ENCODE measurements at regions not wholly inside any gene's neighbourhood (a gene's known extent, or its start where the extent isn't known, plus 50 kb on each side); places are given as distances from the start of the nearest gene placed in this dataset.

DNA sequence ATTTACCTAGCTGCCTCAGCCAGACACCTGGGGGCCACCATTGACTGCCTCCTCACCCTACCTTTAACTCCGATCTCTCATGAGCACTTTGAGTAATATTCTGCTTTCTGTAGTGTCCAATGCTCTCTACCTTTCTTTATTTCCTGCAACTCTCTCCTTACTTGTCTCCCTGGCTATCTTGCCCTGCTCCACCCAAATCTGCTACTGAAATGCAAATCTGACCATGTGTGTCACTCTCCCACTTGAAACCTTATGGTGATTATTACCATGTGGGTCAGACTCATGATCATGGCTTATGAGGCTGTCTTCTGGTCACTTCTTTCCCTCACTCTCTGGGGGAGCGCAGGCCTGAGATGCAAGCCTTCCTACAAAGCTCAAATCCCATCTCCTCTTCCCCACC is 83.3 kb downstream of the INSIG2 start:
- no peak for FAIRE-seq

DNA sequence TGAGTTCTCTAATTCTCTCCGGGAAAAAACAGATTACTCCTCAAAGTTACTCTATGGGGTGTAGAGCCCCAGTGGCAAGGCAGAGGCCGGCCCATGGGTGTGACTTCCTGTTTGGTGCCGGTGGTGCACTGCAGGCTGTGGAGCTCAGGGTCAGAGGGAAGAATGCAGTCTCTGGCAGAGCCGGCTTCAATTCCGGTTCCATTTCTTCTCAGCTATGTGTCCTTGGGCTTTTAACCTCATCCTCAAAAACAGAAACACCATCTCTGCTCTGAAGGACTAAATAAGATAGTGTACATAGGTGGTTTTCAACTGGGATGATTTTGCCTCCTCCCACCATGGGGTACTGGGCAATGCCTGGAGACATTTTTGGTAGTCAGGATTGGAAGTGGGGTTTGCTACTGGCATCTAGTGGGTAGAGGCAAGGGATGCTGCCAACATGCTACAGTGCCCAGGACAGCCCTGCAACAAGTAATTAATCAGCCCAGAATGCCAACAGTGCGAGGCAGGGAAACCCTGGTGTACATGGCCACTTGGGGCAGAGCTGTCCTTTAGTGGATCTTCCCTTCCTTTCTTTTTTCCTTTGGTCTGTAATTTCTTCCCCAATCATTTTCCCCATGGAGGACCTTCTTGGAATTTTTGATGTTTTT is 81.2 kb downstream of the INSIG2 start:
- no peak for FAIRE-seq

DNA sequence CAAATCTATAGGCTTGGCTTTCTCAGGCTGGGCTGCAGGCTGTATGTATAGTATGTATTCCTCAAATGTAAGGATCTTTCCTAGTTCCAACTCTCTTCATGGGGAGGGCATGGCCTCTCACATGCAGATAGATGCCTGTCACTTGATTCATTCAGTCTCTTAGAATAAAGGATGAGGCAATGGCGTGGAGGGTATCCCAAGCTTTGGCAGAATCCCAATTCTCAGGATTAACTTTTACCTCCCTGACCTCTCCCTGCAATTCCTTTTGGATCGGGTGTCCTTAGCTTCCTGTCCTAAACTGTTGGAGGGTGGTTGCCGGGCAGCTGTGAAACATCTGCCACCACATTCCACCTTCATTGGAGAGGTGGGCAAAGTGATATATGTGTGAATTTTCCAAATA is 80.3 kb downstream of the INSIG2 start:
- no peak for FAIRE-seq

DNA sequence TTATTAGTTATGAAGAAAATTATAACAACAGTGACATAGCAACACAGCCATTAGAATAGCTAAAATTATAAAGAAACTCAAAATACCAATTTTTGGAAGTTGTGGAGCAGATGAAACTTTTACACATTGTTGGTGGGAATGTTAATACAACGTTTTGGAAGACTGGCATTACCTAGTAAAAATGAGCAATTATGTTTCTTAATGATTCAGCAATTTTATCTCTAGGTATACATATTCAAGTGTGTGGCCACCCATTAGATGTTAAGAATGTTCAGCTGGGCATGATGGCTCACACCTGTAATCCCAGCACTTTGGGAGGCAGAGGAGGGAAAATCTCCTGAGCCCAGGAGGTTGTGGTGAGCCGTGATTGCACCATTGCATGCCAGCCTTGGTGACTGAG is 78.8 kb downstream of the INSIG2 start:
- FAIRE-seq, result no peak

DNA sequence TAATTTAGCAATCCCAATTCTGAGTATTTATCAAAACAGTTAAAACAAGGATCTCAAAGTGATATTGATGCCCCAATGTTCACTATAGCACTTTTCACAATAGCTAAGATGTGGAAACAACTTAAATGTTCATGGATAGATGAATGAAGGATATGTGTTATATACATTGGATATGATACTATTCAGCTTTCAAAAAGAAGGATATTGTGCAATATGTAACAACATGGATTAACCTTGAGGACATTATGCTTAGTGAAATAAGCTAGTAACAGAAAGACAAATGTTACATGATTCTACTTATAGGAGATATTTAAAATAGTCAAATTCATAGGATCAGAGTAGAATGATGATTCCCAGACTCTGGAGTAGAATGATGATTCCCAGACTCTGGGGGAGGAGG is 78.0 kb downstream of the INSIG2 start:
- FAIRE-seq, result no peak

DNA sequence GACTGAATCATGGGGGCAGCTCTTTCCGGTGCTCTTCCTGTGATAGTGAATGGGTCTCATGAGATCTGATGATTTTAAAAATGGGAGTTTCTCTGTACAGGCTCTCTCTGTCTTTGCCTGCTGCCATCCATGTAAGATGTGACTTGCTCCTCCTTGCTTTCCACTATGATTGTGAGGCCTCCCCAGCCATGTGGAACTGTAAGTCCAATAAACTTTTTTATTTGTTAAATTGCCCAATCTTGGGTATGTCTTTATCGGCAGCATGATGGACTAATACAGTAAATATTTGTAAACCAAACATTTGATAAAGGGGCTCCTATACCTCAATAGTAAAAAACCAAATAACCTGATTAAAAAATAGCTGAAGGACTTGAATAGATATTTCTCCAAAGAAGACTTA is 77.3 kb downstream of the INSIG2 start:
- no peak for FAIRE-seq

Measured in islet of Langerhans (tissue), 1 donor.